Tibial artery (tissue), 4 donors: ENCODE measurements at regions not wholly inside any gene's neighbourhood (a gene's known extent, or its start where the extent isn't known, plus 50 kb on each side); places are given as distances from the start of the nearest gene placed in this dataset.

Source experiments
- DNase-seq, 2 donors: peaks; one replicate each; pipeline ENCODE4 v3.0.0-alpha.2; 2019
- H3K27ac ChIP-seq, 2 donors: fragments of 200-600 bp; sonication (generic) in 1 of 2; 1 replicate in 1 of 2; 2 replicates in 1 of 2; pipeline ENCODE4 v1.5.1; 2018 to 2019; ENCODE audit warnings: mild to moderate bottlenecking in 1 of 2
- H3K27me3 ChIP-seq, 2 donors: fragments of 200-600 bp; sonication (generic) in 1 of 2; one replicate each; pipeline versions ENCODE4 v1.5.1 to v1.6.0; 2016 to 2019
- H3K36me3 ChIP-seq, 3 donors: fragments of 200-600 bp; sonication (generic) in 2 of 3; one replicate each; pipeline ENCODE4 v1.5.1; 2016 to 2019; ENCODE audit warnings: mild to moderate bottlenecking in 2 of 3
- H3K4me1 ChIP-seq, 4 donors: fragments of 200-600 bp; sonication (generic) in 2 of 4; 1 replicate in 3 of 4; 2 replicates in 1 of 4; pipeline ENCODE4 v1.5.1; 2016 to 2019
- H3K4me3 ChIP-seq, 2 donors: fragments of 200-600 bp; sonication (generic) in 1 of 2; 1 replicate in 1 of 2; 2 replicates in 1 of 2; pipeline ENCODE4 v1.5.1; 2018 to 2019; ENCODE audit warnings: mild to moderate bottlenecking in 2 of 2
- H3K9me3 ChIP-seq, 3 donors: fragments of 200-600 bp; sonication (generic) in 1 of 3; one replicate each; pipeline ENCODE4 v1.5.1; 2016 to 2019
- intact Hi-C: fragments of 100-400 bp; cut with DNase I; formaldehyde crosslinking; loops from one replicate; pipeline ENCODE4 v1.15.0; 2023; ENCODE audit warnings: low total_unique reads
- TF ChIP-seq, protein P1 (sequence below), 2 experiments: fragments of 200-600 bp in 1 of 2; fragments of 450-650 bp in 1 of 2; IDR thresholded peaks; one replicate each; pipeline ENCODE4 v1.5.1; 2017 to 2019; ENCODE audit warnings: antibody characterized with exemption in 2 of 2, mild to moderate bottlenecking in 1 of 2, moderate library complexity in 1 of 2

DNA sequence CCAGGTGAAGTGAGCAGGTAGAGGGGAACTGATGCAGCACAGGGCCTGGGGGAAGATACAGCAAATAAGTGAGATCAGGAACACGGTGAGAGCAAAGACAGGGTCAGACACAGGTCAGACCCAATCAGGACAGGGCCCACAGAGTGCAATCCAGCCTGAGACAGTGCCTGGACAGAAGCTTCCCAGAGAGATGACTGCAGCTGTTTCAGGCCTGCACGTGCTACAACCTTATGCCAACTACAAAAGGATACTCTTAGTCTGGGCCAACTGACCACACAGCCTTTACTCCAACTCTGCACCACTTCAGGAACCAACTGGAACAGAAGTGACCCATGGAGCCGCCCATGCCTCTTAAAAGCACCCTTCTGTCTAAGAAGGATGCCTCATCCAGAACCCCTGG lies 228.0 kb downstream of the TOMM20 start:
- Histone ChIP-seq H3K4me1 (peaks cover 0 to 11% (median 8%) of the 10 kb centered on the region in 4 donors), H3K9me3 (no peaks in the 10 kb centered on the region), H3K4me3 (no peak overlapping the region), H3K36me3 (no peaks in the 10 kb centered on the region), H3K27ac (no peak overlapping the region), H3K27me3 (no peaks in the 10 kb centered on the region)
- DNase-seq, result no peak
- intact Hi-C loops, result no loop called here
- TF ChIP-seq, protein P1, sequence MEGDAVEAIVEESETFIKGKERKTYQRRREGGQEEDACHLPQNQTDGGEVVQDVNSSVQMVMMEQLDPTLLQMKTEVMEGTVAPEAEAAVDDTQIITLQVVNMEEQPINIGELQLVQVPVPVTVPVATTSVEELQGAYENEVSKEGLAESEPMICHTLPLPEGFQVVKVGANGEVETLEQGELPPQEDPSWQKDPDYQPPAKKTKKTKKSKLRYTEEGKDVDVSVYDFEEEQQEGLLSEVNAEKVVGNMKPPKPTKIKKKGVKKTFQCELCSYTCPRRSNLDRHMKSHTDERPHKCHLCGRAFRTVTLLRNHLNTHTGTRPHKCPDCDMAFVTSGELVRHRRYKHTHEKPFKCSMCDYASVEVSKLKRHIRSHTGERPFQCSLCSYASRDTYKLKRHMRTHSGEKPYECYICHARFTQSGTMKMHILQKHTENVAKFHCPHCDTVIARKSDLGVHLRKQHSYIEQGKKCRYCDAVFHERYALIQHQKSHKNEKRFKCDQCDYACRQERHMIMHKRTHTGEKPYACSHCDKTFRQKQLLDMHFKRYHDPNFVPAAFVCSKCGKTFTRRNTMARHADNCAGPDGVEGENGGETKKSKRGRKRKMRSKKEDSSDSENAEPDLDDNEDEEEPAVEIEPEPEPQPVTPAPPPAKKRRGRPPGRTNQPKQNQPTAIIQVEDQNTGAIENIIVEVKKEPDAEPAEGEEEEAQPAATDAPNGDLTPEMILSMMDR (IDR thresholded peaks at IDR 0.05), result no peak

GRCh38 chr1:234899730-234900072 lies 228.9 kb downstream of the TOMM20 start:
- Histone ChIP-seq H3K36me3 (no peaks in the 10 kb centered on the region), H3K27ac (no peak overlapping the region), H3K9me3 (no peaks in the 10 kb centered on the region), H3K4me1 (peaks cover 0 to 11% (median 8%) of the 10 kb centered on the region in 4 donors), H3K27me3 (no peaks in the 10 kb centered on the region), H3K4me3 (no peak overlapping the region)
- DNase-seq, result no peak
- intact Hi-C loops, result no loop called here
- TF ChIP-seq, protein P1 (IDR thresholded peaks at IDR 0.05), result no peak

- DNase-seq, result no peak
- Histone ChIP-seq H3K4me1 (peaks cover 0 to 11% (median 8%) of the 10 kb centered on the region in 4 donors), H3K27ac (no peak overlapping the region), H3K4me3 (no peak overlapping the region), H3K36me3 (no peaks in the 10 kb centered on the region), H3K27me3 (no peaks in the 10 kb centered on the region), H3K9me3 (no peaks in the 10 kb centered on the region)
- intact Hi-C loops, result no loop called here
- TF ChIP-seq, protein P1 (IDR thresholded peaks at IDR 0.05), result no peak
Measured at GRCh38 chr1:234899041-234899729, 229.5 kb downstream of the TOMM20 start.

GRCh38 chr1:234898455-234899033 lies 230.1 kb downstream of the TOMM20 start:
- Histone ChIP-seq H3K36me3 (no peaks in the 10 kb centered on the region), H3K27ac (no peak overlapping the region)
- intact Hi-C loops, result no loop called here

GRCh38 chr1:234897754-234898454 lies 230.7 kb downstream of the TOMM20 start:
- no peak for DNase-seq
- TF ChIP-seq, protein P1 (IDR thresholded peaks at IDR 0.05), result no peak
- H3K27me3 ChIP-seq, result no peaks in the 10 kb centered on the region
- no peaks in the 10 kb centered on the region for H3K36me3 ChIP-seq
- H3K9me3 ChIP-seq, result no peaks in the 10 kb centered on the region
- no peak overlapping the region for H3K27ac ChIP-seq
- intact Hi-C loops, result no loop called here
- H3K4me3 ChIP-seq, result no peak overlapping the region
- H3K4me1 ChIP-seq, result peaks cover 0 to 11% (median 8%) of the 10 kb centered on the region in 4 donors

More at GRCh38 chr1:234898455-234899033, 230.1 kb downstream of the TOMM20 start:
- Histone ChIP-seq H3K4me3 (no peak overlapping the region), H3K4me1 (peaks cover 0 to 11% (median 8%) of the 10 kb centered on the region in 4 donors), H3K27me3 (no peaks in the 10 kb centered on the region), H3K9me3 (no peaks in the 10 kb centered on the region)
- no peak for DNase-seq
- TF ChIP-seq, protein P1 (IDR thresholded peaks at IDR 0.05), result no peak
